ENCODE measurements at regions not wholly inside any gene's neighbourhood (a gene's known extent, or its start where the extent isn't known, plus 50 kb on each side); places are given as distances from the start of the nearest gene placed in this dataset.
"Not testable (repeated sequence)": the region's sequence is repeated elsewhere in the genome, so short reads cannot be mapped to it uniquely, and the experiment has no call there.

- H3K4me3 ChIP-seq (ENCODE audit: low read depth, low read length): no peak overlapping the region
- no peak for DNase-seq (ENCODE audit: low read depth)
- no peak for TF ChIP-seq CTCF (IDR thresholded peaks at IDR 0.05; ENCODE audit: low read depth, low read length, missing control alignments)
These were observed 100.6 kb upstream of the FSCB start for GRCh38 chr14:44607701-44608100.

- TF ChIP-seq CTCF (IDR thresholded peaks at IDR 0.05; ENCODE audit: low read depth, low read length, missing control alignments): no peak
- H3K4me3 ChIP-seq (ENCODE audit: low read depth, low read length): no peak overlapping the region
- no peak for DNase-seq (ENCODE audit: low read depth)
These were observed 99.5 kb upstream of the FSCB start for GRCh38 chr14:44606576-44606975.

GRCh38 chr14:44601266-44601665, 94.2 kb upstream of the FSCB start:
- DNase-seq (ENCODE audit: low read depth); H3K4me3 ChIP-seq (ENCODE audit: low read depth, low read length): not testable (repeated sequence)

GRCh38 chr14:44589180-44589579, 82.1 kb upstream of the FSCB start:
- no peak overlapping the region for H3K4me3 ChIP-seq (ENCODE audit: low read depth, low read length)
- DNase-seq (ENCODE audit: low read depth): no peak
- TF ChIP-seq CTCF (IDR thresholded peaks at IDR 0.05; ENCODE audit: low read depth, low read length, missing control alignments): no peak

GRCh38 chr14:44586910-44587309, 79.8 kb upstream of the FSCB start:
- DNase-seq (ENCODE audit: low read depth): no peak
- no peak for TF ChIP-seq CTCF (IDR thresholded peaks at IDR 0.05; ENCODE audit: low read depth, low read length, missing control alignments)
- H3K4me3 ChIP-seq (ENCODE audit: low read depth, low read length): no peak overlapping the region

GRCh38 chr14:44576356-44576755, 69.3 kb upstream of the FSCB start:
- H3K4me3 ChIP-seq (ENCODE audit: low read depth, low read length): no peak overlapping the region
- no peak for DNase-seq (ENCODE audit: low read depth)
- no peak for TF ChIP-seq CTCF (IDR thresholded peaks at IDR 0.05; ENCODE audit: low read depth, low read length, missing control alignments)

GRCh38 chr14:44567997-44568396, 60.9 kb upstream of the FSCB start:
- H3K4me3 ChIP-seq (ENCODE audit: low read depth, low read length): no peak overlapping the region
- no peak for TF ChIP-seq CTCF (IDR thresholded peaks at IDR 0.05; ENCODE audit: low read depth, low read length, missing control alignments)
- DNase-seq (ENCODE audit: low read depth): no peak

GRCh38 chr14:44565968-44566367, 58.9 kb upstream of the FSCB start:
- TF ChIP-seq CTCF (IDR thresholded peaks at IDR 0.05; ENCODE audit: low read depth, low read length, missing control alignments): no peak
- DNase-seq (ENCODE audit: low read depth): no peak
- H3K4me3 ChIP-seq (ENCODE audit: low read depth, low read length): no peak overlapping the region

Data from GM12864 (cell line).